ENCODE measurements at regions not wholly inside any gene's neighbourhood (a gene's known extent, or its start where the extent isn't known, plus 50 kb on each side); places are given as distances from the start of the nearest gene placed in this dataset.

- H3K4me3 ChIP-seq = no peak overlapping the region
- no peak overlapping the region for H3K27ac ChIP-seq
- 67 to 84% (median 75%) methylated on average over 4 of the region's 4 CpGs for WGBS, 5 donors
- TF ChIP-seq, protein P1, sequence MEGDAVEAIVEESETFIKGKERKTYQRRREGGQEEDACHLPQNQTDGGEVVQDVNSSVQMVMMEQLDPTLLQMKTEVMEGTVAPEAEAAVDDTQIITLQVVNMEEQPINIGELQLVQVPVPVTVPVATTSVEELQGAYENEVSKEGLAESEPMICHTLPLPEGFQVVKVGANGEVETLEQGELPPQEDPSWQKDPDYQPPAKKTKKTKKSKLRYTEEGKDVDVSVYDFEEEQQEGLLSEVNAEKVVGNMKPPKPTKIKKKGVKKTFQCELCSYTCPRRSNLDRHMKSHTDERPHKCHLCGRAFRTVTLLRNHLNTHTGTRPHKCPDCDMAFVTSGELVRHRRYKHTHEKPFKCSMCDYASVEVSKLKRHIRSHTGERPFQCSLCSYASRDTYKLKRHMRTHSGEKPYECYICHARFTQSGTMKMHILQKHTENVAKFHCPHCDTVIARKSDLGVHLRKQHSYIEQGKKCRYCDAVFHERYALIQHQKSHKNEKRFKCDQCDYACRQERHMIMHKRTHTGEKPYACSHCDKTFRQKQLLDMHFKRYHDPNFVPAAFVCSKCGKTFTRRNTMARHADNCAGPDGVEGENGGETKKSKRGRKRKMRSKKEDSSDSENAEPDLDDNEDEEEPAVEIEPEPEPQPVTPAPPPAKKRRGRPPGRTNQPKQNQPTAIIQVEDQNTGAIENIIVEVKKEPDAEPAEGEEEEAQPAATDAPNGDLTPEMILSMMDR (IDR thresholded peaks at IDR 0.05) = no peak
- no peak for TF ChIP-seq POLR2AphosphoS5 (IDR thresholded peaks at IDR 0.05)
- TF ChIP-seq EP300 (IDR thresholded peaks at IDR 0.05) = no peak
- TF ChIP-seq POLR2A (IDR thresholded peaks at IDR 0.05) = no peak
- no peaks in the 10 kb centered on the region for H3K4me1 ChIP-seq
- no peak for DNase-seq
- peaks cover 0 to 19% (median 0%) of the 10 kb centered on the region in 4 donors for H3K36me3 ChIP-seq
- no peaks in the 10 kb centered on the region for H3K27me3 ChIP-seq
- intact Hi-C loops (cut with DNase I; ENCODE audit: low total_unique reads) = no loop called here
- H3K9me3 ChIP-seq = no peaks in the 10 kb centered on the region
These were observed 176.3 kb upstream of the MTNR1B start for GRCh38 chr11:92793189-92793588.

GRCh38 chr11:92794783-92795182 lies 174.7 kb upstream of the MTNR1B start:
- DNase-seq = no peak
- 73 to 85% (median 77%) methylated on average over 2 of the region's 2 CpGs for WGBS, 5 donors
- Histone ChIP-seq H3K4me3 (no peak overlapping the region), H3K9me3 (no peaks in the 10 kb centered on the region), H3K27me3 (no peaks in the 10 kb centered on the region), H3K4me1 (no peaks in the 10 kb centered on the region), H3K36me3 (peaks cover 0 to 19% (median 0%) of the 10 kb centered on the region in 4 donors), H3K27ac (no peak overlapping the region)
- intact Hi-C loops (cut with DNase I; ENCODE audit: low total_unique reads) = no loop called here
- TF ChIP-seq EP300 (IDR thresholded peaks at IDR 0.05) (no peak), POLR2AphosphoS5 (IDR thresholded peaks at IDR 0.05) (no peak), POLR2A (IDR thresholded peaks at IDR 0.05) (no peak)
- TF ChIP-seq, protein P1 (IDR thresholded peaks at IDR 0.05) = no peak

- no peaks in the 10 kb centered on the region for H3K4me1 ChIP-seq
- H3K9me3 ChIP-seq = no peaks in the 10 kb centered on the region
- H3K27ac ChIP-seq = no peak overlapping the region
- H3K27me3 ChIP-seq = no peaks in the 10 kb centered on the region
- H3K4me3 ChIP-seq = no peak overlapping the region
- H3K36me3 ChIP-seq = peaks cover 0 to 11% (median 0%) of the 10 kb centered on the region in 4 donors
- intact Hi-C loops (cut with DNase I; ENCODE audit: low total_unique reads) = no loop called here
- 71 to 83% (median 81%) methylated on average over 1 of the region's 1 CpG for WGBS, 5 donors
- DNase-seq = no peak
- TF ChIP-seq, protein P1 (IDR thresholded peaks at IDR 0.05) = no peak
- TF ChIP-seq POLR2A (IDR thresholded peaks at IDR 0.05) = no peak
- no peak for TF ChIP-seq EP300 (IDR thresholded peaks at IDR 0.05)
- no peak for TF ChIP-seq POLR2AphosphoS5 (IDR thresholded peaks at IDR 0.05)
These were observed 172.7 kb upstream of the MTNR1B start for GRCh38 chr11:92796744-92797143.

- no peak for DNase-seq
- Histone ChIP-seq H3K4me1 (no peaks in the 10 kb centered on the region), H3K4me3 (no peak overlapping the region), H3K36me3 (peaks cover 0 to 3% (median 0%) of the 10 kb centered on the region in 4 donors), H3K27me3 (no peaks in the 10 kb centered on the region), H3K27ac (no peak overlapping the region), H3K9me3 (no peaks in the 10 kb centered on the region)
- intact Hi-C loops (cut with DNase I; ENCODE audit: low total_unique reads) = no loop called here
- TF ChIP-seq, protein P1 (IDR thresholded peaks at IDR 0.05) = no peak
- TF ChIP-seq POLR2A (IDR thresholded peaks at IDR 0.05) (no peak), EP300 (IDR thresholded peaks at IDR 0.05) (no peak), POLR2AphosphoS5 (IDR thresholded peaks at IDR 0.05) (no peak)
- WGBS, 5 donors = 92 to 97% (median 95%) methylated on average over 6 of the region's 6 CpGs
These were observed 171.6 kb upstream of the MTNR1B start for GRCh38 chr11:92797874-92798273.

Data from stomach (tissue), 8 donors.